ENCODE measurements at regions not wholly inside any gene's neighbourhood (a gene's known extent, or its start where the extent isn't known, plus 50 kb on each side); places are given as distances from the start of the nearest gene placed in this dataset.

DNA sequence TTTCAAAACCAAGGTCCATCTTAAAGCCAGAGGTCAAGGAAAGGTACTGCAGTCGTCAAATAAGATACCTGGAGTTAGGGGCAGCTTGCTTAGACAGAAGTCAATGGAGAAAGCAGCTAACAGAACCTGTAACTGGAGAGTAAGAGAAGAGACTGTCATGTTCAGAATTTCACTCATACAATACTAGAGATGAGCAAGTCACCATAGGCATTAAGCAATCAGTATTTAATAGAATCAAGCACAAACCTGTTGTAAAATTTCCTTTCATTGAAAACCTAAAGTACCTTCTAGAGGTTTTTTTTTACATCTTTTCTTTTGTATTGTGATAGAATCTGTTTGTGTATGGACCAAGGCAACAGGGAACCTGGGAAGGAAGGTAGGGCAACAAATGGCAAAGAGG lies 183.4 kb upstream of the ERBB4 start:
- TF ChIP-seq EZH2phosphoT487 (IDR thresholded peaks at IDR 0.05; ENCODE audit: unreplicated experiment) (no peak), ZNF114 (CRISPR knock-in tag; IDR thresholded peaks at IDR 0.05) (no peak)
- TF ChIP-seq, protein P1, sequence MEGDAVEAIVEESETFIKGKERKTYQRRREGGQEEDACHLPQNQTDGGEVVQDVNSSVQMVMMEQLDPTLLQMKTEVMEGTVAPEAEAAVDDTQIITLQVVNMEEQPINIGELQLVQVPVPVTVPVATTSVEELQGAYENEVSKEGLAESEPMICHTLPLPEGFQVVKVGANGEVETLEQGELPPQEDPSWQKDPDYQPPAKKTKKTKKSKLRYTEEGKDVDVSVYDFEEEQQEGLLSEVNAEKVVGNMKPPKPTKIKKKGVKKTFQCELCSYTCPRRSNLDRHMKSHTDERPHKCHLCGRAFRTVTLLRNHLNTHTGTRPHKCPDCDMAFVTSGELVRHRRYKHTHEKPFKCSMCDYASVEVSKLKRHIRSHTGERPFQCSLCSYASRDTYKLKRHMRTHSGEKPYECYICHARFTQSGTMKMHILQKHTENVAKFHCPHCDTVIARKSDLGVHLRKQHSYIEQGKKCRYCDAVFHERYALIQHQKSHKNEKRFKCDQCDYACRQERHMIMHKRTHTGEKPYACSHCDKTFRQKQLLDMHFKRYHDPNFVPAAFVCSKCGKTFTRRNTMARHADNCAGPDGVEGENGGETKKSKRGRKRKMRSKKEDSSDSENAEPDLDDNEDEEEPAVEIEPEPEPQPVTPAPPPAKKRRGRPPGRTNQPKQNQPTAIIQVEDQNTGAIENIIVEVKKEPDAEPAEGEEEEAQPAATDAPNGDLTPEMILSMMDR (conservative IDR thresholded peaks at IDR 0.05; ENCODE audit: low read depth in 2 of 2): no peak

Data from GM23338 (cell line).